GM19455 (cell line): ENCODE measurements at regions not wholly inside any gene's neighbourhood (a gene's known extent, or its start where the extent isn't known, plus 50 kb on each side); places are given as distances from the start of the nearest gene placed in this dataset.

ENCODE experiments used
- ATAC-seq: cut with Tn5 transposase; IDR thresholded peaks from one replicate; pipeline ENCODE4 v1.9.1; 2021; ENCODE audit not compliant: unreplicated experiment

- no peak for ATAC-seq
These were observed 1367.3 kb upstream of the FLRT2 start for GRCh38 chr14:84162633-84163032.

GRCh38 chr14:84167026-84167425 is 1362.9 kb upstream of the FLRT2 start:
- no peak for ATAC-seq

GRCh38 chr14:84180336-84180735 is 1349.6 kb upstream of the FLRT2 start:
- no peak for ATAC-seq

- ATAC-seq: no peak
These were observed 1348.9 kb upstream of the FLRT2 start for GRCh38 chr14:84181072-84181471.

GRCh38 chr14:84195514-84195913 is 1334.4 kb upstream of the FLRT2 start:
- ATAC-seq: no peak

- no peak for ATAC-seq
These were observed 1332.2 kb upstream of the FLRT2 start for GRCh38 chr14:84197704-84198103.

GRCh38 chr14:84202486-84202885 is 1327.5 kb upstream of the FLRT2 start:
- no peak for ATAC-seq

GRCh38 chr14:84203896-84204295 is 1326.0 kb upstream of the FLRT2 start:
- no peak for ATAC-seq

GRCh38 chr14:84208451-84208850 is 1321.5 kb upstream of the FLRT2 start:
- ATAC-seq: no peak

- no peak for ATAC-seq
These were observed 1320.9 kb upstream of the FLRT2 start for GRCh38 chr14:84209031-84209430.

- ATAC-seq: no peak
These were observed 1312.9 kb upstream of the FLRT2 start for GRCh38 chr14:84217066-84217465.

GRCh38 chr14:84225268-84225667 is 1304.7 kb upstream of the FLRT2 start:
- ATAC-seq: no peak

- ATAC-seq: no peak
These were observed 1301.2 kb upstream of the FLRT2 start for GRCh38 chr14:84228702-84229101.

- no peak for ATAC-seq
These were observed 1295.7 kb upstream of the FLRT2 start for GRCh38 chr14:84234281-84234680.

GRCh38 chr14:84236290-84236689 is 1293.7 kb upstream of the FLRT2 start:
- no peak for ATAC-seq

- ATAC-seq: no peak
These were observed 1292.1 kb upstream of the FLRT2 start for GRCh38 chr14:84237881-84238280.

- no peak for ATAC-seq
These were observed 1282.3 kb upstream of the FLRT2 start for GRCh38 chr14:84247693-84248092.

GRCh38 chr14:84250893-84251292 is 1279.1 kb upstream of the FLRT2 start:
- ATAC-seq: no peak

- no peak for ATAC-seq
These were observed 1278.4 kb upstream of the FLRT2 start for GRCh38 chr14:84251411-84252115.

GRCh38 chr14:84252706-84253105 is 1277.2 kb upstream of the FLRT2 start:
- no peak for ATAC-seq

- no peak for ATAC-seq
These were observed 1276.6 kb upstream of the FLRT2 start for GRCh38 chr14:84253326-84253725.

- no peak for ATAC-seq
These were observed 1275.7 kb upstream of the FLRT2 start for GRCh38 chr14:84254290-84254689.

- ATAC-seq: no peak
These were observed 1267.0 kb upstream of the FLRT2 start for GRCh38 chr14:84262932-84263331.
